WI38 (cell line): ENCODE measurements at regions not wholly inside any gene's neighbourhood (a gene's known extent, or its start where the extent isn't known, plus 50 kb on each side); places are given as distances from the start of the nearest gene placed in this dataset.

Experiments used
- H3K4me3 ChIP-seq: 2 replicates; pipeline ENCODE4 v1.5.1; 2011; ENCODE audit warnings: low read depth, mild to moderate bottlenecking, control low read depth, low read length
- TF ChIP-seq, protein P1 (sequence below): IDR thresholded peaks from 2 replicates; pipeline ENCODE4 v1.5.1; 2012; ENCODE audit warnings: low read depth, mild to moderate bottlenecking, control low read depth, low read length

DNA sequence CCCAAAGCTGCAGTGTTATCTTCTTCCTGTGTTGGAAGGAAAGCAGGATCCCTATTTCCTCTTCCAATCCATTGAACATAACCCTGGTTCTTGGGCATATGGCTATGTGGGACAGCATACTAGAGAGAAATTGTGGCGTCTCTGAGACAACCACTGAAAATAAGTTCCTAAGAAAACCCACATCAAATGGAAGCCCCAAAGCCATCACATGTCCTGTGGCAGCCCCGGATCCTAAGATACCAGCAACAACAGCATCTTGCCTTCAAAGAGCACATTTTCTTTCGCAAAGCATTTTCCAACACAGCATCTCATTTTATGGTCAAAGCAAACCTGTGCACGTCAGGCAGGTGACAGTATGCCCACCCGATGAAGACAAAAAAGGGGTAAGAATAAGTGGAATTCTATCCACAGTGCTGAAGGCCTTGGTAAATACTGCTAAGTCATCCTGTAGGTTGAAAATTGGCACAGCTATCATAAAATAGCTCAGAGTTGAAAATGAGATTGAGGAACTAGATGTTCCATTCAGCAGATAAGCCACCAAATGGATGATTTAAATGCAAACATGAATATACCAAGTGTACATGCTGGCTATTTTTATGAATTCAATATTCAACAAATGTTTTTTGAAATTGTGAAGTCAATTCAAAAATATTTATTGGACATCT lies 232.2 kb downstream of the DLEU7 start:
- TF ChIP-seq, protein P1, sequence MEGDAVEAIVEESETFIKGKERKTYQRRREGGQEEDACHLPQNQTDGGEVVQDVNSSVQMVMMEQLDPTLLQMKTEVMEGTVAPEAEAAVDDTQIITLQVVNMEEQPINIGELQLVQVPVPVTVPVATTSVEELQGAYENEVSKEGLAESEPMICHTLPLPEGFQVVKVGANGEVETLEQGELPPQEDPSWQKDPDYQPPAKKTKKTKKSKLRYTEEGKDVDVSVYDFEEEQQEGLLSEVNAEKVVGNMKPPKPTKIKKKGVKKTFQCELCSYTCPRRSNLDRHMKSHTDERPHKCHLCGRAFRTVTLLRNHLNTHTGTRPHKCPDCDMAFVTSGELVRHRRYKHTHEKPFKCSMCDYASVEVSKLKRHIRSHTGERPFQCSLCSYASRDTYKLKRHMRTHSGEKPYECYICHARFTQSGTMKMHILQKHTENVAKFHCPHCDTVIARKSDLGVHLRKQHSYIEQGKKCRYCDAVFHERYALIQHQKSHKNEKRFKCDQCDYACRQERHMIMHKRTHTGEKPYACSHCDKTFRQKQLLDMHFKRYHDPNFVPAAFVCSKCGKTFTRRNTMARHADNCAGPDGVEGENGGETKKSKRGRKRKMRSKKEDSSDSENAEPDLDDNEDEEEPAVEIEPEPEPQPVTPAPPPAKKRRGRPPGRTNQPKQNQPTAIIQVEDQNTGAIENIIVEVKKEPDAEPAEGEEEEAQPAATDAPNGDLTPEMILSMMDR, result no peak
- no peak overlapping the region for H3K4me3 ChIP-seq

DNA sequence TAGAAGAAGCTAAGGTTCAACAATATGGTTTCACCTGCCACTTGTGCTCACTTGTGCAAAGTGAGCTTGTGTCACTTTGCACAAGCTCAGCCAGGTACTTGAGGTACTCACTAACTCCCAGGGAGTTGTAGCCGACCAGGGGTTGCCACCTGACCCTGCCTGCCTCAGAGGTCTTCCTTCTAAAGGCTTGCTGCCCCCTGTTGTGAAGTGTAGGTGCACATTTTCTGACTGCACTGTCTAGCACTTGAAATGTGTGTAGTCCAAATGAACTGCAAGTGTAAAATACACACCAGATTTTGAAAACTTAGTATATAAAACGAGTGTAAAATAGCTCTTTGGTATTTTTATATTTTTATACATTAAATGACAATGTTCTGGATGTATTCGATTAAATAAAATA lies 230.8 kb downstream of the DLEU7 start:
- TF ChIP-seq, protein P1, result no peak
- H3K4me3 ChIP-seq, result no peak overlapping the region

DNA sequence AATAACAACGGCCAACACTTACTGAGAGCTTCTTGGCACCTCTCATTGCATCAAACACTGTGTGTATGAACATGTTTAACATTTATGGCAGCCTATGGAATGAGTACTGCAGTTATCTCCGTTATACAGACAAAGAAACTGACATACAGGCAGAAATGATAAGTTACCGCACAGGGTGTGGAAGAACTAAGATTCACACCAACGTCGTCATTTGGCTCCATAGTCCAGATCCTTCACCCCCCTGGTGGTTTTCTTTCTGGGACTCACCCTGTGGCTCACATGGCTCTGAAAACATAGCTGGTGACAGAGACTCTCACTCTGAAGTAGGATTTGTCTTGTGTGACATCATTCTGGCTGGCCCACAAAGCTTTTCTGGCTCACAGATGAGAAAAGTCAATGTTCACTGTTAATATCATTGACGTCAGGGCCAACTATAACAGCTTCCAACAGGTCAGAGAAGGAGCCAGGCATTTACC lies 230.1 kb downstream of the DLEU7 start:
- TF ChIP-seq, protein P1, result no peak
- no peak overlapping the region for H3K4me3 ChIP-seq

DNA sequence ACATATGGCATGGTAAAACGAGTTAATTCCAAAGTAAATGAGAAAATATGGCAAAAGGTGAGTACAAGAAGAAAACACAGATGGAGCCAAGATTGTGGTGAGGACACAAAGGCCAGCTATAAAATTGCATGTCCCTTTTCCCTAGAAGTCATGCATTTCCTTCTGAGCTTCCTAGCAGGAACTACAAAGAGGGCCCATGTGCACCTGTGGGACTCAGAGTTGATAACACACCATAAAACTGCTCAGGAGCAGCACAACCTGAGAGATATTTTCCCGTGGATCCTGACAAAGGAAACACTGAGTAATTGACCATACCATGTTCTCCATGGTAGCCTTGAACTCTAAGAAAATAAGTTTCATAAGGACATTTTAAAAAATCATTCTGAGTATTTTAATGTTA lies 228.3 kb downstream of the DLEU7 start:
- H3K4me3 ChIP-seq, result no peak overlapping the region
- TF ChIP-seq, protein P1, result no peak

DNA sequence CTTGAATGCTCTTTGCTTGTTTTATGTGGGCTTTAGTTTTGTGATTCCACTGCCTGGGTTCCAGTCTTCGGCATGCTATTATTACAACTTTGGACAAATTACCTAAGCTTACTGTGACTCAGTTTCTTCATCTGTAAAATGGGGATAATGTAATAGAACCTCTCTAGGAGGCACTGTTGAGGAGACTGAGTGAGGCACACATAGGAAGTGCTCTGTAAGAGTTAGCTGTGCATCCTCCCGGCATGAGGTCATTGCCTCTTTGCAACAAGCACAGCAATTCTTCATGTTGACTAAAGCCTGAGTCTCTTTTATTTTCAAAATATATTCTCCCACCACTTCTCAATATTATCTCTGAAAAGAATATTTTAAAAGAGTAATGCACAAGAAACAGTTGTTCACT lies 227.4 kb downstream of the DLEU7 start:
- TF ChIP-seq, protein P1, result no peak
- H3K4me3 ChIP-seq, result no peak overlapping the region

DNA sequence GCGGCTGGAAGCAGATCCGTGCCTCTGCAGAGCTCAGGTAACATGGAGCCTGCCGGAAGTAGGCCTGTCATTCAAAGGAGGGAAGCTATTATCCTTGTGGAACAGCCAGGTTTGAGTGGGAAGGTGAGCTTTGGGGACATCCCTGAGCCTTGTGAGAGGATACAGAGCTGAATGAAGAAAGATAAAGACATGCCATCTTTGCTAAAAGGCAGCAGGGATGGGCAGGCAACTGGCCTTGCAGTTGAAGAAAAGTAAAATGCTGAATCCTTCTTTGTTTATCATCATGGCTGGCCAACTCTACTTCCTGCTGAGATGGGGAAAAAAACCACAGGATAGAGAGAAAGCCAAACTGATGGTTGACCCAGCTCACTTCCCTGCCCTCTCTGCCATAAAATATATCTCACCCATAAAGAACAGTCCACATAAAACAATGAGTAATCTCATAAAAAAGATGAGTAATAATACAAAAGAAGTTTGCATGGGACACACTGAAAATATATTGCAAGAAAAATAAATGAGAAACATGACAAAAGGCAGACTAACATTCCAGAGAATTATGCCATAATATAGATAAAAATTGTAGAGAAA lies 226.3 kb downstream of the DLEU7 start:
- TF ChIP-seq, protein P1, result no peak
- no peak overlapping the region for H3K4me3 ChIP-seq

DNA sequence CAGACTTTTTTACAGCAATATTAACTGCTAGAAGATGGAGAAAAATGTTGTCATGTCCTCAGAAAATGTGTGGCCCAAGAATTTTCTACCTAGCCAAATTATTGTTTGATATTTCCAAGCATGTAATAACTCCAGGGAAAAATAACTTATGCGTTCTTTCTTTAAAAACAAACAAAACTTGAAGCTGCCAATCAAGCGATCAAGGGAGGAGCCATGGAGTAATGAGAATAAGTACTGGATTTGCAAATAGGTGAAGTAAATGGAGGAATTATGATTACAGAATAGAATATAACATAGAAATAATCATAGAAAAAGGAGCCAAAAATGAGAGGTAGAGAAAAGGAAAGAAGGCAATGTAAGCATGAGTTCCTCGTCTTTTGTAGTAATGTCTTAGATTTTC lies 225.3 kb downstream of the DLEU7 start:
- H3K4me3 ChIP-seq, result no peak overlapping the region
- TF ChIP-seq, protein P1, result no peak
